WTC11 (cell line): ENCODE measurements at regions not wholly inside any gene's neighbourhood (a gene's known extent, or its start where the extent isn't known, plus 50 kb on each side); places are given as distances from the start of the nearest gene placed in this dataset.

Experiments used
- ATF3 ChIP-seq: sonication (generic); formaldehyde crosslinking; conservative IDR thresholded peaks from 2 replicates; pipeline ENCODE4 v1.8.1; 2022; ENCODE audit warnings: mild to moderate bottlenecking, missing genetic modification reagents
- CREB1 ChIP-seq: sonication (generic); formaldehyde crosslinking; IDR thresholded peaks from 2 replicates; pipeline ENCODE4 v1.8.0; 2023; ENCODE audit warnings: mild to moderate bottlenecking, missing genetic modification reagents

DNA sequence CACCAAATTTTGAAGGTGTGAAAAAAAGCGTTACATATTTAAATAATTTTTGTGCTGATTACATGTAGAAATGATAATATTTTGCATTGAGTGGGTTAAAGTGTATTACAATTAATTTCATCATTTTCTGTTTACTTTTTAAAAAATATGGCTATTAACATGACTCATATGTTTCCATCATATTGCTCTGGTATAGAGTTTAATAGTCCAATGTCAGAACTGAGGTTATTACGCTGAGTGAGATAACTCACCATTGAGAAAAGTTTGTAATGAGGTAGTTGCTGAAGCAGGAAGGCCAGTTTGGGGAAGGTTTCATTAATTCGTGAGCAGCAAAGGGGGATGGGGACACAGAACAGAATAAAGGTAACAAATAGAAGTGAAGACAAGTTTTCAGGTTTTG lies 865.7 kb upstream of the MGAT4C start:
- TF ChIP-seq ATF3 (CRISPR knock-in tag) (no peak), CREB1 (CRISPR knock-in tag) (no peak)
